ENCODE measurements at regions not wholly inside any gene's neighbourhood (a gene's known extent, or its start where the extent isn't known, plus 50 kb on each side); places are given as distances from the start of the nearest gene placed in this dataset.

- TF ChIP-seq, protein P1, sequence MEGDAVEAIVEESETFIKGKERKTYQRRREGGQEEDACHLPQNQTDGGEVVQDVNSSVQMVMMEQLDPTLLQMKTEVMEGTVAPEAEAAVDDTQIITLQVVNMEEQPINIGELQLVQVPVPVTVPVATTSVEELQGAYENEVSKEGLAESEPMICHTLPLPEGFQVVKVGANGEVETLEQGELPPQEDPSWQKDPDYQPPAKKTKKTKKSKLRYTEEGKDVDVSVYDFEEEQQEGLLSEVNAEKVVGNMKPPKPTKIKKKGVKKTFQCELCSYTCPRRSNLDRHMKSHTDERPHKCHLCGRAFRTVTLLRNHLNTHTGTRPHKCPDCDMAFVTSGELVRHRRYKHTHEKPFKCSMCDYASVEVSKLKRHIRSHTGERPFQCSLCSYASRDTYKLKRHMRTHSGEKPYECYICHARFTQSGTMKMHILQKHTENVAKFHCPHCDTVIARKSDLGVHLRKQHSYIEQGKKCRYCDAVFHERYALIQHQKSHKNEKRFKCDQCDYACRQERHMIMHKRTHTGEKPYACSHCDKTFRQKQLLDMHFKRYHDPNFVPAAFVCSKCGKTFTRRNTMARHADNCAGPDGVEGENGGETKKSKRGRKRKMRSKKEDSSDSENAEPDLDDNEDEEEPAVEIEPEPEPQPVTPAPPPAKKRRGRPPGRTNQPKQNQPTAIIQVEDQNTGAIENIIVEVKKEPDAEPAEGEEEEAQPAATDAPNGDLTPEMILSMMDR (IDR thresholded peaks at IDR 0.05), result no peak
Measured at GRCh38 chr11:97722065-97722464, 1298.7 kb upstream of the CNTN5 start.

DNA sequence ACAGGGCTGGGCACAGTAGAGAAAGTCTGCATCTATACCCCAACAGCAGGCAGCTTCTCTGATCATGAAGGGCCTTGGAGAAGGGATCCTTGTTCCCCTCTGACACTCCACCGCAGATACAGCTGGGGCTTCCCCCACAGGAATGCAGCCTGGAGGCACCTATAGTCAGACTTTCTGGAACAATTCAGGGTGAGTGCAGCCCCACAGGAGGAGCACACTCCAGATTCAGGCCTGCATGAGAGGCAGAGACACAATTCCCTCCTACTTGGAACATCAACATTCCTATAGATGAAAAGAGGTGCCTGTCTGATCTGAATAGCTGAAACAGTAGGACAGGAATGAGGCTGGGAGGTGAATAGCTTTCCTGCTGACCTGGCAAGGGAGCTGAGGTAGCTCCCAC, 1298.0 kb upstream of the CNTN5 start:
- TF ChIP-seq, protein P1 (IDR thresholded peaks at IDR 0.05), result no peak

GRCh38 chr11:97729546-97730272, 1291.0 kb upstream of the CNTN5 start:
- TF ChIP-seq, protein P1 (IDR thresholded peaks at IDR 0.05), result no peak

DNA sequence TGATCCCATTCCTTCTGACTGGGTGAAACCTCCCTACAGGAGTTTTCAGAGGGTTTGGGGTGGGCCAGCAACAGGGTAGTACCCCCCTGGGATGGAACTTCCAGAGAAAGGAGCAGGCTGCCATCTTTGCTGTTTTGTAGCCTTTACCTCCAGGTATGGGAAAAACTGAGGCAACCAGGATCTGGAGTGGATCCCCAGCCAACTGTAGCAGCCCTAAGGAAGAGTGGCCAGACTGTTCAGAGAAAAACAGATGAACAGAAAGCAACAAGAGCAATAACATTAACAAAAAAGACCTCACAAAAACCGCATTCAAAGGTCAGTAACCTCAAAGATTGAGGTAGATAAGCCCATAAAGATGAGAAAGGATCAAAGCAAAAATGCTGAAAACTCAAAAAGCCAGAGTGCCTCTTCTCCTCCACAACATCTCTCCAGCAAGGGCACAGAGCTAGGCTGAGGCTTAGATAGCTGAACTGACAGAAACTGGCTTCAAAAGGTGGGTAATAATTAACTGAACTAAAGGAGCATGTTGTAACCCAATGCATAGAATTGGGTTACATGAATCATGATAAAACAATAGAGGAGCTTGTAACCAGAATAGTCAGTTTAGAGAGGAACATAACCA, 1288.6 kb upstream of the CNTN5 start:
- TF ChIP-seq, protein P1 (IDR thresholded peaks at IDR 0.05), result no peak

- TF ChIP-seq, protein P1 (IDR thresholded peaks at IDR 0.05), result no peak
Measured at GRCh38 chr11:97738751-97739150, 1282.0 kb upstream of the CNTN5 start.

DNA sequence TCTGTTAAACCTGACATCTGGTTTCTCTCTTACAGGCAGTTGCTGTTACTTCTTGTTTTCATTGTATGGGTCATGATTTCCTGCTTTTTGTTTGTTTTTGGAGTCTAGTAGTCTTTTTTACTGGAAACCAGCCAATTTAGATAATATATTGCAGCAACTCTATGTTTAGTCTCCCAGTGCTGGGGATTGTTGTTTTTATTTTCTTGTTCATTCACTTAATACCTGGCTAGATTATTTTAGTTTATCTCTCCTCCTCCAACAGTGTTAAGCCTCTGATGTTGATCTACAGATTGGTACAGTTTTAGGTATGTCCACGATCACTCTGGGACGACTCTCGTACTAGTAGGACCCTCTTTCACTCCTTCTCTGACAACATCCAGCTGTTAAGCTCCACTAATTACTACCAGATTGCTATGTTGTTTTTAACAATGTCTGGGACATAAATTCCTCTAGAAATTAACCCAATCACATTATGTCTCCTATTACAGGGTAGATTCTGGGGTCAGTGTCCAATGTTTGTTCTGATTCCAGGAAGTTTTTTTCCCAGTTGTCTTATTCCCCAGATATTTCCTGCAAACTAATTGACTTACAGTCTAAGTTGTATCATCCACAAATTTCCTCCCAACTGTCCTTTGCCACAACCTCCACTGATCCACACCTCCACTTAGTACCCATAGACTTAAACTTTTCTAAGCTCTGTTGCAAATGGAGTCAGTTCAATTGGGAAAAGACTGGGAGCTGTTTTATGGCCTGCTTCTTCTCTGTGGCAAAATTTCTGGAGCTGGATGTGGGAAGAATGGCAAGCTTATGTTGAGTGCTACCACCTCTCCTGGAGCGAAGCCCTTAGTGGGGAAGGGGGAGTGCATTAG, 1280.6 kb upstream of the CNTN5 start:
- TF ChIP-seq, protein P1 (IDR thresholded peaks at IDR 0.05), result no peak

DNA sequence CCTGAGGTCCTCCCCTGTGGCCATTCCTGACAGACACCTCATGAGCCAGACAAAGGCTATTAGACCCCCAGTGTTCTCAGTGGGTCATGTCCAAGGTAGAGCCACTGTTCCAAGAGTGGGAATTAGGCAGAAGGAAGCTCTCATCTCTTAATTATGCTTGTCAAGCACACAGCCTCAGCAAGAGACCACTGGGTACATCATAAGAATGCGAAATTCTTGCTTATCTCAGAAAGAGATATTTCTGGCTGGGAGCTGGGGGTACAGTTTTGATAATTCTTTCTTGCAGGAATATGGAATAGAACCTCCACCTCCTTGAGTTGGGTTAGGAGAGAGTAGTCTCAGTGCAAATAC, 1280.0 kb upstream of the CNTN5 start:
- TF ChIP-seq, protein P1 (IDR thresholded peaks at IDR 0.05), result no peak
